ENCODE measurements at regions not wholly inside any gene's neighbourhood (a gene's known extent, or its start where the extent isn't known, plus 50 kb on each side); places are given as distances from the start of the nearest gene placed in this dataset.

GRCh38 chr13:58144616-58145015, 513.1 kb downstream of the PCDH17 start:
- TF ChIP-seq TAF1 (IDR thresholded peaks at IDR 0.05; ENCODE audit: low read depth, low read length) (no peak), POLR2A (IDR thresholded peaks at IDR 0.05; ENCODE audit: low read depth, low read length) (no peak), POLR2AphosphoS5 (IDR thresholded peaks at IDR 0.05; ENCODE audit: low read depth, low read length) (no peak), PAX5 (IDR thresholded peaks at IDR 0.05; ENCODE audit: insufficient read depth, low read length, severe bottlenecking) (no peak), SPI1 (IDR thresholded peaks at IDR 0.05; ENCODE audit: low read depth, low read length) (no peak), POU2F2 (IDR thresholded peaks at IDR 0.05; ENCODE audit: low read depth, low read length) (no peak)

Measured in GM12891 (cell line).